ENCODE measurements at regions not wholly inside any gene's neighbourhood (a gene's known extent, or its start where the extent isn't known, plus 50 kb on each side); places are given as distances from the start of the nearest gene placed in this dataset.

DNA sequence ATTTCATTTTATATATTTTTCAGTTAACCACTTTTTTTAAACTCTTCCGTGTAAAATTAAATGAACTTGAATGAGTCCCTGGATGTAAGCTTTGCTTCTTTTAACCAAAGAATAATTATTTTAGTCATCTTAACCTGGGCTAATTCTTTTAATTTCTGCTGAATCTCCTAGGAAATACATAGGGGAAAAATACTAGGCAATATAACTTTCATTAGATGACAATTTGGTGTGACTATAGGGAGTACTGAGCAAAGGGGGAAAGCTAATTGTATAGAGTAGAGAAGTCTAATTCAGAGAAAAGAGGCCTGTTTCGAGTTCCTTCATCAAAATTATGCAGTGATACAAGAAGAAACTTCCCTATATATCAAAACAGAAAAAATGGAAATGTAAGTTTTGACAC, 388.1 kb downstream of the NOVA1 start:
- TF ChIP-seq CTCF (IDR thresholded peaks at IDR 0.05) = no peak
- TF ChIP-seq POLR2A (IDR thresholded peaks at IDR 0.05) = no peak
